CD4-positive, alpha-beta T cell (primary cell): ENCODE measurements at regions not wholly inside any gene's neighbourhood (a gene's known extent, or its start where the extent isn't known, plus 50 kb on each side); places are given as distances from the start of the nearest gene placed in this dataset.

ENCODE experiments used
- ATAC-seq: fragments of 200-7000 bp; cut with Tn5 transposase; one replicate; pipeline ENCODE4 v1.10.0; 2022; ENCODE audit warnings: mild to moderate bottlenecking; ENCODE audit not compliant: poor library complexity
- CTCF ChIA-PET: fragments of 350-600 bp; sonication (Branson Sonifier 250); formaldehyde crosslinking; loops from one replicate; lab custom pipeline; 2021; ENCODE audit warnings: antibody characterized with exemption, inconsistent platforms; lab: Charles Lee
- POLR2A ChIA-PET: fragments of 350-600 bp; sonication (Branson Sonifier 250); formaldehyde crosslinking; loops from one replicate; lab custom pipeline; 2021; ENCODE audit warnings: antibody characterized with exemption, inconsistent platforms; lab: Charles Lee
- DNase-seq, 14 experiments: peaks; one replicate each; pipeline ENCODE4 v3.0.0-alpha.2; 2013 to 2020; ENCODE audit warnings: mixed read lengths in 2 of 14
- H3K27ac ChIP-seq, 2 donors: one replicate each; pipeline versions ENCODE4 v1.5.1 to v1.7.0; 2013; ENCODE audit warnings: low read length in 2 of 2, low read depth in 1 of 2, mild to moderate bottlenecking in 1 of 2
- H3K27me3 ChIP-seq, 2 experiments: 1 replicate in 1 of 2; 2 replicates in 1 of 2; pipeline versions ENCODE4 v1.6.1 to v1.7.0; 2013; ENCODE audit warnings: low read length in 2 of 2, control low read depth in 1 of 2, mild to moderate bottlenecking in 1 of 2, moderate library complexity in 1 of 2; ENCODE audit not compliant: insufficient read depth in 2 of 2, control insufficient read depth in 1 of 2
- H3K36me3 ChIP-seq: one replicate; pipeline ENCODE4 v1.6.1; 2013; ENCODE audit warnings: low read length, control low read depth; ENCODE audit not compliant: insufficient read depth
- H3K4me1 ChIP-seq: one replicate; pipeline ENCODE4 v1.6.1; 2013; ENCODE audit warnings: low read length, control low read depth; ENCODE audit not compliant: insufficient read depth
- H3K4me3 ChIP-seq: one replicate; pipeline ENCODE4 v1.5.1; 2013; ENCODE audit warnings: mild to moderate bottlenecking, low read length, moderate library complexity
- H3K9me3 ChIP-seq, 2 experiments: 1 replicate in 1 of 2; 2 replicates in 1 of 2; pipeline versions ENCODE4 v1.6.1 to v1.7.0; 2013; ENCODE audit warnings: low read length in 2 of 2, mild to moderate bottlenecking in 2 of 2, control low read depth in 1 of 2, moderate library complexity in 1 of 2; ENCODE audit not compliant: control insufficient read depth in 1 of 2, insufficient read depth in 1 of 2
- H3K27ac Mint-ChIP-seq: one replicate; pipeline ENCODE4 v1.8.0; 2020; ENCODE audit warnings: mixed read lengths
- H3K27me3 Mint-ChIP-seq: one replicate; pipeline ENCODE4 v1.8.0; 2021; ENCODE audit warnings: mixed read lengths
- H3K36me3 Mint-ChIP-seq: one replicate; pipeline ENCODE4 v1.8.0; 2021; ENCODE audit warnings: low read depth, mixed read lengths
- H3K4me1 Mint-ChIP-seq: one replicate; pipeline ENCODE4 v1.8.0; 2021; ENCODE audit warnings: low read depth, mixed read lengths
- H3K4me3 Mint-ChIP-seq: one replicate; pipeline ENCODE4 v1.8.0; 2020; ENCODE audit warnings: mild to moderate bottlenecking, mixed read lengths
- H3K9me3 Mint-ChIP-seq: one replicate; pipeline ENCODE4 v1.8.0; 2020; ENCODE audit warnings: mixed read lengths
- CTCF ChIP-seq: fragments of 200-600 bp; IDR thresholded peaks from one replicate; pipeline ENCODE4 v1.8.0; 2022; ENCODE audit warnings: antibody characterized with exemption, mild to moderate bottlenecking
- intact Hi-C, 2 experiments: fragments of 100-400 bp; cut with DNase I in 1 of 2; cut with micrococcal nuclease in 1 of 2; formaldehyde crosslinking; loops; one replicate each; pipeline versions ENCODE4 v1.15.1 to v1.9.0; 2023 to 2025; cut with DNase I, micrococcal nuclease

GRCh38 chr2:40734797-40735196 is 282.9 kb upstream of the SLC8A1 start:
- Histone ChIP-seq H3K27ac (no peak overlapping the region), H3K4me3 (no peak overlapping the region), H3K9me3 (no peaks in the 10 kb centered on the region), H3K27me3 (no peaks in the 10 kb centered on the region), H3K4me1 (no peaks in the 10 kb centered on the region), H3K36me3 (no peaks in the 10 kb centered on the region)
- H3K4me1 Mint-ChIP-seq = no peaks in the 10 kb centered on the region
- H3K4me3 Mint-ChIP-seq = no peak overlapping the region
- H3K27ac Mint-ChIP-seq = no peak overlapping the region
- ATAC-seq (no peak), DNase-seq (no peak)
- H3K36me3 Mint-ChIP-seq = no peaks in the 10 kb centered on the region
- intact Hi-C loops = no loop called here
- no peaks in the 10 kb centered on the region for H3K27me3 Mint-ChIP-seq
- no peaks in the 10 kb centered on the region for H3K9me3 Mint-ChIP-seq
- CTCF ChIA-PET = no interaction called here
- TF ChIP-seq CTCF = no peak
- POLR2A ChIA-PET = no interaction called here

GRCh38 chr2:40737180-40737579 is 285.3 kb upstream of the SLC8A1 start:
- no peak for DNase-seq
- intact Hi-C loops = no loop called here
- TF ChIP-seq CTCF = no peak
- H3K9me3 ChIP-seq = no peaks in the 10 kb centered on the region
- H3K4me1 ChIP-seq = no peaks in the 10 kb centered on the region
- Mint-ChIP-seq H3K4me3 (no peak overlapping the region), H3K4me1 (no peaks in the 10 kb centered on the region), H3K27me3 (no peaks in the 10 kb centered on the region), H3K27ac (no peak overlapping the region), H3K9me3 (no peaks in the 10 kb centered on the region), H3K36me3 (no peaks in the 10 kb centered on the region)
- no peak overlapping the region for H3K27ac ChIP-seq
- ChIA-PET POLR2A (no interaction called here), CTCF (no interaction called here)
- H3K36me3 ChIP-seq = no peaks in the 10 kb centered on the region
- H3K4me3 ChIP-seq = no peak overlapping the region
- ATAC-seq = no peak
- H3K27me3 ChIP-seq = no peaks in the 10 kb centered on the region

- Histone ChIP-seq H3K4me3 (no peak overlapping the region), H3K4me1 (no peaks in the 10 kb centered on the region), H3K27me3 (no peaks in the 10 kb centered on the region), H3K27ac (no peak overlapping the region), H3K36me3 (no peaks in the 10 kb centered on the region), H3K9me3 (no peaks in the 10 kb centered on the region)
- TF ChIP-seq CTCF = no peak
- H3K4me1 Mint-ChIP-seq = no peaks in the 10 kb centered on the region
- no peaks in the 10 kb centered on the region for H3K36me3 Mint-ChIP-seq
- no peak overlapping the region for H3K27ac Mint-ChIP-seq
- intact Hi-C loops = no loop called here
- DNase-seq (no peak), ATAC-seq (no peak)
- no peak overlapping the region for H3K4me3 Mint-ChIP-seq
- no peaks in the 10 kb centered on the region for H3K9me3 Mint-ChIP-seq
- POLR2A ChIA-PET = no interaction called here
- CTCF ChIA-PET = no interaction called here
- no peaks in the 10 kb centered on the region for H3K27me3 Mint-ChIP-seq
Measured at GRCh38 chr2:40740419-40740818, 288.5 kb upstream of the SLC8A1 start.
